GM19395 (cell line): ENCODE measurements at regions not wholly inside any gene's neighbourhood (a gene's known extent, or its start where the extent isn't known, plus 50 kb on each side); places are given as distances from the start of the nearest gene placed in this dataset.
"Not testable (repeated sequence)": the region's sequence is repeated elsewhere in the genome, so short reads cannot be mapped to it uniquely, and the experiment has no call there.

Experiments
- ATAC-seq: cut with Tn5 transposase; IDR thresholded peaks from one replicate; pipeline ENCODE4 v1.9.1; 2021; ENCODE audit warnings: mild to moderate bottlenecking, moderate library complexity; ENCODE audit not compliant: unreplicated experiment

DNA sequence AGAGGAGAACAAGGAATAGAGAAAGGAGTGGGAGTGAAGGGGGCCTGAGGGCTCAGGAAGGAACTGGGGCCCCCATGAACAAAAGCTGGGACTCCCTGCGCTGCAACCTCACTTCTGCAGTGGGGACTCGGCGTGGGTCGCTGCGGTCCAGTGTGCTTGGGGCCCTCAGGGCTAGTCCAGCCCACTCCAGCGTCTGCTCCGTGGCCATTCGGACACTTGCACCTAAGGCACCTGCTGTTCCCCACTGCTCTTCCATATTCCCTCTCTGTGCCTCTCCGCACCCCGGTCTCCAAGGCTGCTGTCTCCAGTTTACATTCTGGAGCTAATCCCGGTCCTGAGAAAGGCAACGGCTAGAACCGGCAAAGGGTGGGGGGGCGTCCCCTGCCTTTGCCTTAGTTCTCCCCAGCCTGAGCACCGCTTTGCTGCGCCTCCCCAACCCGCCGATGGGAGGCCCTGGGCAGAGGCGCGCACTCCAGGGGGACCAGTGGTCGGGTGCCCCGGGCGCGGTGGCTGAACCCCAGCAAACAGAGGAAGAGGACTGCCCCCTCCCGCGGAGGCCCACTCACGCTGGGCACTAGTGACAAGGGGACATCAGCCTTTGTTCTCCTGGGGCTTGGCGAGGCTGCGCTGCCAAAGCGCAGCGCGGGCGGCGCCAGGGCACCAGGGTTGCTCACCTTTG is 327.7 kb upstream of the F9 start:
- ATAC-seq = no peak

DNA sequence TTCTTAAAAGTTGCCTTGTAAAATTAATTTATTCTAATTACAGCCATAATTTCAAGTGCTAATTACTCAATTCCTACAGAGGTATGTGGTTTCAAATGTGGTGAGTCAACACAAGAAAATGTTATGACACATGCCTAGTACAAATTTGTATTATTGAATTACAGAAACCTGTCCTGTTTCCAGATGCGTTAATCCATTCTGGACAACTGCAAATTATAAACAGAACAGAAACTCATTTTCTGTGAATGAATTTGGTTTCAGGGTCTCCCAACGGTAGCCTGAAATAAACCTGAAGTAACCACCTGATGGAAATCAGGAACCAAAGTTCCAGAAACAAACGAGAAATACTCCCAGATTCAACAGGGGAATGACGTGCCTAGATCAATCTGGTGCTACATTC is 328.6 kb upstream of the F9 start:
- ATAC-seq = no peak

DNA sequence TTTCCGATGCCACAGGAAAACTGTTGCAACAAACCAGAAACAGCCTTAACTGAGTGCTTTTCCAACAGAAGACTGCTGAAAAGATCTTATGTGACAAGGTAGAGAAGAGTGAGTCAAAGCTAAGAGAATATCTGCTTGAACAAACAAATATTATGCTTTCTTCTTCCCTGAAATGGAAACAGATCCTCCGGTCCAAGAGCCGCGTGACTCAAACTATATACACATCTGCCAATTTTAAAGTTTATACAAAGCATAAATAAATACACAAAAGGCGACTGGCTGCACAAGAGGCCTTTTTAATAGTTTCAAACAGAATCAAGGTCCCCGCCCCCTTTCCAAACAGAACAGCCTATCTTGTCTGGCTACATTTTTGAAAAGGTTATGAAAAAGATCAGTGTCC is 329.7 kb upstream of the F9 start:
- no peak for ATAC-seq

DNA sequence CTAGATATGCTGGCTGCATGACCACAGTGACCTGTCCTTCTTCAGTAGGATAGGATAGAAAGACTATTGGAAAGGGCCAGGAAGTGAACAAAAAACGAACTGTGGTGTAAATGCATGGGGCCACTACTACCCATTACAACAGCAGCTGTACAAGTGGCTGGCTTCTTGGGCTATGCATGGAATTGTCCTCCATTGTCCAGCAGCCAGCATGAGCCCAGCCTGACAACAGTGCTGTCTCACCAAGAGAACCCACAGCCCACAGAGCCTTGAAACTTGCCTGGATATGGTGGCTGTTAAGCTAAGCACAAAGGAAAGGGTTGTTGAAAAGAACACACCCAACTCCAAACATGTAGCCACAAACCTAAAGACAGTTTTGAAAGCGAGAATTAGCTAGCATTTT is 330.2 kb upstream of the F9 start:
- no peak for ATAC-seq

DNA sequence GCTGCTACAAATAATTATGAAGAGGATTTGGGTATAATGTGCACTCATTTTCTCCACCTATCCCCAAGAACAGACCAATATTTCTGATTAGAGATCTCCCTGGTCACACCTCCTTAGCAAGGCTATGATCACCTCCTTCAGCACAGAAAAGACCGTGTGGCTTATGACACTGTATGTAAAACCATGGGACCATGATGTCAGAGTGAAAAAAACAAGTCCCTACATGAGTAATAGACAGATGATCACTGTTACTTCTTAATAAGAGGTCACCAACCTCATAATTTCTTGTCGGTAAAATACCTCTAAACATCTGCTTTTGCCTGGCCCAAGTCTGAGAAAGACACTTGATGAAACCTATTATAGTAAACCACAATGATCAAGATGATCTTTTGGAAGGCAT is 330.6 kb upstream of the F9 start:
- no peak for ATAC-seq

DNA sequence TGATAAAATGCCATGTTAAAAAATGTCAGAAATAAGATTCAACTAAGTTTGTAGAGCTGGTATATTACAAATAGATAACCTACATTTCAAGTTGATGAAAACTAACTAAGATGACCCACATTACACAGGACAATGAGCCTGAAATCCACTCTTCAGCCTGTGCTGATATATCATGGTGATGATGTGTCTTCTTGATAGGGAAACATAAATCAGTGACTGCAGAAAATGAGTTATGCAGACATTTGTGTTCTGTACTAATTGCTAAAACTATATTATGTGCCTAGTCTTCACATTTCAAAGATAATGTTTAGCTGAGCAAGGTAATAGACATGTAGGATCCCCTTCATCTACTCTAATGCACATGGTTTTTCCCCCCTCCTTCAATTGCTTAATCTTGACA is 331.6 kb upstream of the F9 start:
- ATAC-seq = no peak

DNA sequence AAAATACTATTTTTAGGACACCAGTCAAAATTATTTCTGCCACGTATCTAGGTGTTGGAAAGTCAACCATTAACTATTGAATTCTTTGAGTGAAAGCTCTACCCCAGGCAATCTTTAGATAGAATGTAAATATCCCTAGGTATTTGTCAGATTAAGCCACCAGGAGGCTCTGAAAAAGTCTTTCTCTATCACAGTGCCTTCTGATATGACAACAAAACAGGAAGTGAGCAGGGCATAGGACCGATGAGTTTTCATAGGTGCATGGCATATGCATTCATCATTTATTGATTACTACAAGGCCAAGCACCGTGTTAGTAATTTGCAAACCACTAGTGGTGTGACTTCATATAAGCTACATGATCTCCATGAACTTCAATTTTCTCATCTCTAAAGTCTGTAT is 333.6 kb upstream of the F9 start:
- ATAC-seq = no peak

DNA sequence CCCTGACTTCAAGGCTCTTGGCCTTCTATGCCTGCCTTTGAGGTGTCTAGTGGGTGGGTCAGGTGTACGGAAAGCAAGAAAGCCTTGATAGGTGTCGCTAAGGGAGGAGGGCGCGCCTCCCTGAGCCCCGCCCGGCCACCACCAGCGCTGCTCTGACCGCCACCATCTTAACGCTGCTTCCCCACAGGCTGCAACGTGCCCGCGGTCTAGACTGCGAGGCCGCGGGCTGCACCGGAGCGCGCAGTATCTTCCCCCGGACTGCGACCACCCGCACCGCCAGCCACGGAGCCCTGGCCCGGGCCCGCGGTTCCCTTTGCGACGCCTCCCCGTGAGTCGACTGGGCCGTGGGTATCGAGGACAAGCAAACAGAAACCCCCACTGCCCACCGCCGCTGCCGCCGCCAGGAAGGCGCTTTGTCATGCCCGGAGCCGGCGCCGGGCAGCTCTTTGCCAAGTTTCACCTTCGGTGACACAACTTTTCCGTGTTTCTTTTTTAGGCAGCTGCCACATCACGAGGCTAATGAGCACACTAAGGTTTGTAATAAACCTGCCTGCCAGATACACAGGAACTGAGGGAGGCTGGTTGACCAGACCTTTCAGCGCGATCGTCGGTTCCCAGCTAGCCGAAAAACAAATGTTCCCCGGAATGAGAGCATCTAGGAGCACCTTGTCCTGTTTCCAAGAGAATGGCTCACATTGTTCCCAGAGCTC is 335.8 kb upstream of the F9 start:
- ATAC-seq = peak; percentile 54

DNA sequence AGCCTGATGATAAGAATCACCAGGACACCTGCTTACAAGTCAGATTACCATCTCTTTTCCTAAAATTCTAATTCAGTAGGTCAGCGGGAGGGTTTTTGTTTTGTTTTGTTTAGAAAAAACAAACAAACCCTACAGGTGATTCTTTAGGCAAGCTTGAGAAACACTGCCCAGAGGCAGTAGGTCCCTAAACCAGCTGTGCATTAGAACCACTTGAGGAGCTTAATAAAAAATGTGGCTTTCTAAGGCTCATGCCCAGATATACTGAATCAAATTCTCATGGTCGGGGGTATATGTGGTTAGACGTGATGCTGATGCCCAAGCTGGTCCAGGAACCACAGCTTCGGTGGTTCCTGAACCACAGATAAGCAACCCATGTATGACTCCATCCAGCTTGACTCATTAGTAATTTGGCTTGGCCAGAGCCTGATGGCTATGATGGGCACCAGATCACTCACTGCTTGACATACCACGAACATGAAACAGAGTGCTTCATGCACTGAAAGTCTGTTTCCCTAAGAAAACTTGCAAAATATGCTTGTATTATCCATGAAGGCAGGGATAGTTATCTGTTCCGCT is 338.1 kb upstream of the F9 start:
- no peak for ATAC-seq

DNA sequence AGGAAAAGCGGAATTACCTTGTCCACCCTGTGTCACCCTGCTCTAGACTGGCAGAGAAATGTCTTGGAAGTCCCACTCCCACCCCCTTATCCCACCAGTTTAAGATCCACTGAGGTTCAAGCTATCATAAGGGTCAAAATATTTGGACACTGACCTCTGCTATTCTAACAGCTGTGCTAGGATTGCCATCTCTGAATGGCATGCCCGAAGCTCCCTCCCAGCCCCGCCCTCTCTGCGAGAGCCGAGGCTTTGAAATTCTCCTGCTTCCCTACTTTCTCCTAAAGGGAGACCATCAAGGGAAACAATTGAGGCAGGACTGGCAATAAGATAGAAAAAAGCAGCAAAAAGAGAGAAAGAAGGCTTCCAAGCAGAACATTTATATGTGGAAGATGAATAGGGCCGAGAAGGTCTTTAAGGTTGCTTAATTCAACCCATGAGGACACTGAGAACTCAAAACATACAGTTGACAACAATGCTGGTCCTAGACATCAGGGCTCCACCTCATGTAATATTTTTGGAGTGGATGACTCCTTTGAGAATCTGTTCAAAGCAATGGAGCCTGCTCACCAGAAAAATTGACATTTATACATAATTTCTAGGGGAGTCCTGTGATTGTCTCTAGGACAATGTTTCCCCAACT is 338.7 kb upstream of the F9 start:
- ATAC-seq = no peak

DNA sequence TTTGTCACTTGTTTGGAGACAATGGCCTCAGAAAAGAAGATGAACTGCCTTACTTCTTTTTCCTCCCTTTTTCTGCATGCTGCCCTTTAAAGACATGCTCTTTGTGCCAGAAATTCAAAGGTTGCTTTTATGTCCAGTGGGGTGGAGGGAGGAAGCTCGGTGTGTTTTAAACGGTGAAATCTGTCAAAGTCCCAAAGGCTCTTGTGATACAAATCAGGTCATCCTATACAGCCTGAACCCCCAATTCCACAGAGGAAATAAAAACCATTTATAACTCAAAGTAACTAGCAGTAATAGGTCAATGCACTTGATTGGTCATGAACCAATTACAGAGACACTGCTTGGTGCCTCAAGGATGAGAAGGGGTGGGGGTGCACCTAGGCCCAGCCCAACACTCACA is 339.3 kb upstream of the F9 start:
- ATAC-seq = no peak

DNA sequence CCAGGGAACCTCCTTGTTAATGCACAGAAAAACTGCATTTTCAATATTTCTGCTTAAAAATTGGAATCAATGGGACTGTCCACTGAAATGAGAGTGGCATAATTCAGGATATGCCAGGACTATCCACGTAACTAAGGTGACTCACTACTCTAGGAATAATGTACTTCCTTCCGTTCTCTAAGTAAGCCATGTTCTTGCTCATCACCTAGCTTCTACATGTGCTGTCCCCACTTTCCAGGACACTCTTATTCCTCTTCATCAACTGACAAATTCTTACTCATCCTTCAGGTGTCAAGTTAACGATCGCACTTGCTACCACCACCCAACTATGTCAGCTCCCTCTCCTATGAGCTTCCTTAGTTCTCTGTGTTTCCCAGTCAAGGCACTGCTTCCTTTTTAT is 342.8 kb upstream of the F9 start:
- ATAC-seq = no peak

DNA sequence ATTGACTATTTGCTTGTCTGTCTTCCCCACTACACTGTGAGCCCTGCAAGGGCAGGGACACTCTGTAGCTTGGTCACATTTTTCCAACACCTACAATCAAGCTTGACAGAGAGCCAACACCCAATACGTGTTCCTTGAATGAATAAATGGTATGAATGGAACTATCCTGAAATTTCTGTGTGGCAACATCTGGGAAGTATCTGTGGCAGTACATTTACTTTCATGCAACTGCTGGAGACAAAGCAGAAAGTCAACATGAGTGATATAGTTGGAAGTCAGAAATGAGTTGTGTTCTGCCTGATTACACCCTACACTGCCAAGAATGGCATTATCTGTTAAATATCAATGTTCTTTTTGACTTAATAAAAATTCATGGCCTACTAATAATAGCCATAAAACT is 343.5 kb upstream of the F9 start:
- no peak for ATAC-seq

DNA sequence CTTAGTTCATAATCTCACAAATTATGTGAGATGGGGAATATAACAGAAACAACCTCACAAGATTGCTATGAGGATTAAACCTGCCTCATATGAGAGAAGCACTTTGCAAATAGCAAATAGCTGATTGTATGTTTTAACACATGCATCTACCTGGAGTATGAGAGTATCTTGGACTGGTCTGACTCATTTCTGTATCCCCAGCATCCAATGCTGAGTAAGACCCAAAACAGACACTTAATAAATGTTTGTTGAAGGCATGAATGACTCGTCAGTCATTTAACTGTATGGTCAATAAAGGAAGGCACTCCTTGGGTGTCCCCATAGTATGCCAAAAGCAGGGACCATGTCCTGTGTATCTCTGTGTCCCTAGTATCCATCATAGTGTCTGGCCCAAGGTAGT is 350.9 kb upstream of the F9 start:
- no peak for ATAC-seq

DNA sequence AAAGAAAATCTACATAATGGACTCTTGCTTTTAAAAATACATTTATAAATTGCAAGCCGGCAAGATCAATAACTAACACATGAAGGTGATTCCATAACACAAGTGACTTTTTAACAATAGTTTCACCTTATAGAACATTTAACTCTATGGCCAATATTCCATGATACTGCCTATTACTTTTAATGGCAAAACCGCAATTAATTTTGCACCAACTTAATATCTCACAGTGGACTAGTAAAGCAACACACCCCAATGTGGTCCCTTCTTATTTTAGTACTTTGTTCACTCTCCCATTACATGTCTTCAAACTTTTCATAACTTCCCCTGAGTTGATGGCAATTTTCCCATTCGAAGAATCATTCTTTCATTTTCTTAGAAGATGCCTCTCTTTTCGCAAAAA is 351.6 kb upstream of the F9 start:
- ATAC-seq = no peak

DNA sequence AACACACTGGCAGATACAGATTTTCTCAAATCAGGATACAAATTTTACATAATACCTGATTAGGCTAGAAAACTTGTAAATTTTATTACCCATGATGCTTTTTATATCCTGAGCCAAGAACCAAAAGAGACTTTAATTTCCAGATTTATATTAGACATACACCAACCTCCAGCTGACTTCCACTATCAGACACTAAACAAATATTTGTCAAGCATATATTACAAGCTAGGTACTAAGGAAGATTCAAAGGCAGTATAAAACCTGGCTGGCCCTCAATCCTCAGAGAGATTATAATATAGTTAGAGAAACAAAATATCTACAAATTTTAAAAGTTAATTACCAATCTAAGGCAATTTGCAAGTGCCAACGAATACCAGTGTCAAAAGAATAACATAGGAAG is 357.8 kb upstream of the F9 start:
- ATAC-seq = no peak

DNA sequence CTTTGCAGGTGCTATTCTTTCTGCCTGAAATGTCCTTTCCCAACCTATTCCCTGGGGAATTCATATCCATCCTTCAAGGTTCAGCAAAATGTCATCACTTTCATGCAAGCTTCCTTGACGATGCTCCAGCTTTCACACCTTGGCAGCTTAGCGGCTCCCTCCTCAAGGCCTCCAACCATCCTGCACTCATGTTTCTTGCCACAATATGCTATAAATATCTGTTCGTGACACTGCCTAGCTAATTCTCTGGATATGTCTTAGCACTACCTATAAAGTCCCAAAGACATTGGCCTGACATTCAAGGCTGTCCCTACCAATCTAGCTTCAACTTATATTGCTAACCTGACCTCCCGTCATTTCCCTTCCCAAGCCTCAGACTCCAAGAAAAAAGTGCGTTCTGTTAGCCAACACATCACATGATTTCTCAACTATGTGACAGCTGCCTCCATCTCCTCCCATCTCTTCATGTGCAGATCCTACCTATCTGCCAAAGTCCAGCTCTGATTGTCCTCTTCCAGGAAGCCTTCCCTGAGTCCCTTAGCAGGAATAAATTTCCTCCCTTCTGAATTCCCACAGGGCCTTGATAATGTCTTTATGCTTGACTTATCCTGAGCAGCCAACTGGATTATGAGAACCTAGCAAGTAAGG is 359.9 kb upstream of the F9 start:
- ATAC-seq = no peak

DNA sequence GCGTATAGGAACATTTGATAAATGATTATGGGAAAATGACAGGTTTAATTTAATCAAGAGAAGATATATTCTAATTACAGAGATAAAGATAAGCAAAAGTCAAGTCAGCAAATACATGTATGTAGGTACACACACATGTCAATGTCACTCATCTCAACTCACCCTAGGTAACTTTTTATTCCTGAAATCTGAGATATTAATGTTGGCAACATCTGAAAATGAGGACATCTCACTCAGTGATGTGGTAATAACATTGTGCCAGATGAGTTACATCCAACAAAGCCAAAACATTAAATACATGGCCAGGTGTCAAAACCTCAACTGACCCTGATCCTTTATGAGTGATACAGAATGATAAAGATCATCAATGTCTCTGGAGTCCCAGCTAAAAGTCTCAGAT is 363.3 kb upstream of the F9 start:
- ATAC-seq = no peak

DNA sequence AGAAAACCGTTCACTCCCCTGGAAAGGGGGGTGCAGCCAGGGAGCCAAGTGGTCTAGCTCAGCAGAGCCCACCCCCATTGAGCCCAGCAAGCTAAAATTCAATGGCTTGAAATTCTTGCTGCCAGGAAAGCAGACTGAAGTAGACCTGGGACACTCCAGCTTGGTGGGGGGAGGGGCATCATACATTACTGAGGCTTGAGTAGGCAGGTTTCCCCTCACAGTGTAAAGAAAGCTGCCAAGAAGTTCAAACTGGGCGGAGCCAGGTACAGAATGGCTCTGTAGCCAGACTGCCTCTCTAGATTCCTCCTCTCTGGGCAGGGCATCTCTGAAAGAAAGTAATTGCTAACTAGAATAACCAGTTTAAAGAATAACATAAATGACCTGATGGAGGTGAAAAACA is 372.3 kb upstream of the F9 start:
- ATAC-seq = no peak

DNA sequence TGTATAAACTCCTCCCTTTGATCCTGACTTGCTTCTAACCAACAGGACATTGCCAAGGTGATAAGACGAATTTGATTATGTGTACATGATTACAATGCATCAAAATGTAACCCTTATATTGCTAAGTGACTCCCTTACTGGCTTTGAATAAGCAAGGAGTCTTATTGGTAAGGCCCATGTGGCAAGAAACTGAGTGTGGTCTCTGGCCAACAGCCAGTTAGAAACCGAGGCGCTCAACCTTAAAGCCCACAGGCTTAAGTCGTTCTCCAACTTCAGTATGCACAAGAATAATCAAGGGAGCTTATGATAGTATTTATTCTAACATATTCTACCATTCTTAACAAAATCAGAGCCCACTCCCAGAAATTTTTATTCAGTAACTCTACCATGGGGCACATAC is 374.2 kb upstream of the F9 start:
- no peak for ATAC-seq

DNA sequence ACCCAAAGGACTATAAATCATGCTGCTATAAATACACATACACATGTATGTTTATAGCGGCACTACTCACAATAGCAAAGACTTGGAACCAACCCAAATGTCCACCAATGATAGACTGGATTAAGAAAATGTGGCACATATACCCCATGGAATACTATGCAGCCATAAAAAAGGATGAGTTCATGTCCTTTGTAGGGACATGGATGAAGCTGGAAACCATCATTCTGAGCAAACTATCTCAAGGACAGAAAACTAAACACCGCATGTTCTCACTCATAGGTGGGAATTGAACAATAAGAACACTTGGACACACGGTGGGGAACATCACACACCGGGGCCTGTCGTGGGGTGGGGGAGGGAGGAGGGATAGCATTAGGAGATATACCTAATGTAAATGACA is 383.9 kb upstream of the F9 start:
- not testable (repeated sequence) for ATAC-seq

DNA sequence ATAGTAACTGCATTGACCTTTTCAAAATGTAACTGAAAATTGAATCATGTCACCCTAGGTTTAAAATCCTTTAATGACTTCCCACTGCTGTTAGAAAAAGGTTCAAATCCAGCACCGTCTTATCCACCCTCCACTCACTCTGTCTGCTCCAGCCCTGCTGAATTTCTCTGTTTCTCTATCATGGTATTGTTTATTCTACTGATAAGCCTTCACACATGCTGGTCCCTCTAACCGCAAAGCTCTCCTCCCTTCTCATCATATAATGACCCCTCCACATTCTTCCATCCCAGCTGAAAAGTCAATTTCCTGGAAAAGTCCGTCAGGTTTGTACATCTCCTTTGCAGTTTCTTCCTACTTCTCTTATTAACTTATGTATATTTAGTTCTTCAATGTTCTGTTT is 389.2 kb upstream of the F9 start:
- no peak for ATAC-seq
